ENCODE measurements at regions not wholly inside any gene's neighbourhood (a gene's known extent, or its start where the extent isn't known, plus 50 kb on each side); places are given as distances from the start of the nearest gene placed in this dataset.

DNA sequence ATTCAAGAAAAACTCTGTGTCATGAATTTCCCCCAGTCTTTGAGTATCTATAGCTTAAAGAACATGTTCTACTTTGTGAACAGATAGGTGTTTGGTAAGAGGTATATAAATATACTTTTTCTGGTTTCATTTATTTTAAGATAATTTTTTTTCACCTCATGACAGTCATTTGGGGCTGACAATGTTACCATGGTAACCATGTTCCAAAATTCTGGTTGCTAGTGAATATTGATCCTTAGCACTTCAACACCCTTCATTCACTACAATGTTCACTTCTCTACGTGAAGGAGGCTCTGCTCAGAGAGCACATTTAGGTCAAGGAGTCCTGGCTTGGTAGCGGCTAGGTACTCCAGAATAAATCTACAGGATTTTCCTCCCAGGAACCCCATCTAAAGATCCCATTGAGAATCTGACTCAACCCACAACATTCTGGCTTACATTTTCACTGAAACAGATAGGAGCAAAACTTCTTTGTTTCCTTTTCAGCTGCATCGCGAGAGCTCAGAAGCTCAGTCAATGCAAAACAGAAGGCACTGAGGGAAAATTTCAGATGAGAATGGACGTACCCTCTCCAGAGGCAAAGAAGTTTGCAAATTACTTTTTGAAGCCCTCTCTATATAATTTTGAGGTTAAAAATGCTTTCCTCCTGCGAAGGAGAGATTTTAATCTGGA, 93.6 kb downstream of the ARF6 start:
- no peak for TF ChIP-seq EZH2 (IDR thresholded peaks at IDR 0.05; ENCODE audit: insufficient read depth, low read length)
- TF ChIP-seq, protein P1, sequence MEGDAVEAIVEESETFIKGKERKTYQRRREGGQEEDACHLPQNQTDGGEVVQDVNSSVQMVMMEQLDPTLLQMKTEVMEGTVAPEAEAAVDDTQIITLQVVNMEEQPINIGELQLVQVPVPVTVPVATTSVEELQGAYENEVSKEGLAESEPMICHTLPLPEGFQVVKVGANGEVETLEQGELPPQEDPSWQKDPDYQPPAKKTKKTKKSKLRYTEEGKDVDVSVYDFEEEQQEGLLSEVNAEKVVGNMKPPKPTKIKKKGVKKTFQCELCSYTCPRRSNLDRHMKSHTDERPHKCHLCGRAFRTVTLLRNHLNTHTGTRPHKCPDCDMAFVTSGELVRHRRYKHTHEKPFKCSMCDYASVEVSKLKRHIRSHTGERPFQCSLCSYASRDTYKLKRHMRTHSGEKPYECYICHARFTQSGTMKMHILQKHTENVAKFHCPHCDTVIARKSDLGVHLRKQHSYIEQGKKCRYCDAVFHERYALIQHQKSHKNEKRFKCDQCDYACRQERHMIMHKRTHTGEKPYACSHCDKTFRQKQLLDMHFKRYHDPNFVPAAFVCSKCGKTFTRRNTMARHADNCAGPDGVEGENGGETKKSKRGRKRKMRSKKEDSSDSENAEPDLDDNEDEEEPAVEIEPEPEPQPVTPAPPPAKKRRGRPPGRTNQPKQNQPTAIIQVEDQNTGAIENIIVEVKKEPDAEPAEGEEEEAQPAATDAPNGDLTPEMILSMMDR (IDR thresholded peaks at IDR 0.05; ENCODE audit: insufficient read depth, low read depth, low read length): no peak

Measured in astrocyte (in vitro differentiated cells and primary cell).